HG03060 (cell line): ENCODE measurements at regions not wholly inside any gene's neighbourhood (a gene's known extent, or its start where the extent isn't known, plus 50 kb on each side); places are given as distances from the start of the nearest gene placed in this dataset.

ENCODE experiments used
- ATAC-seq: cut with Tn5 transposase; IDR thresholded peaks from one replicate; pipeline ENCODE4 v1.9.1; 2021; ENCODE audit warnings: low read depth, moderate number of reproducible peaks; ENCODE audit not compliant: unreplicated experiment

GRCh38 chr1:193549081-193549480 is 362.7 kb upstream of the B3GALT2 start:
- no peak for ATAC-seq

- ATAC-seq: no peak
Measured at GRCh38 chr1:193545171-193545570, 358.8 kb upstream of the B3GALT2 start.

- ATAC-seq: no peak
Measured at GRCh38 chr1:193543259-193543658, 356.8 kb upstream of the B3GALT2 start.

GRCh38 chr1:193542690-193543089 is 356.3 kb upstream of the B3GALT2 start:
- no peak for ATAC-seq

- ATAC-seq: no peak
Measured at GRCh38 chr1:193540511-193540910, 354.1 kb upstream of the B3GALT2 start.

GRCh38 chr1:193539731-193540459 is 353.5 kb upstream of the B3GALT2 start:
- ATAC-seq: peak; percentile 33

- ATAC-seq: no peak
Measured at GRCh38 chr1:193538680-193539079, 352.3 kb upstream of the B3GALT2 start.

- ATAC-seq: no peak
Measured at GRCh38 chr1:193538003-193538354, 351.6 kb upstream of the B3GALT2 start.

GRCh38 chr1:193537266-193538002 is 351.0 kb upstream of the B3GALT2 start:
- ATAC-seq: peak; percentile 80

- no peak for ATAC-seq
Measured at GRCh38 chr1:193533853-193534252, 347.4 kb upstream of the B3GALT2 start.

- peak; percentile 64 for ATAC-seq
Measured at GRCh38 chr1:193525917-193526710, 339.7 kb upstream of the B3GALT2 start.

- no peak for ATAC-seq
Measured at GRCh38 chr1:193525411-193525810, 339.0 kb upstream of the B3GALT2 start.

- ATAC-seq: no peak
Measured at GRCh38 chr1:193524616-193525015, 338.2 kb upstream of the B3GALT2 start.

GRCh38 chr1:193524021-193524420 is 337.6 kb upstream of the B3GALT2 start:
- ATAC-seq: no peak

GRCh38 chr1:193520472-193520871 is 334.1 kb upstream of the B3GALT2 start:
- ATAC-seq: no peak

GRCh38 chr1:193519922-193520321 is 333.5 kb upstream of the B3GALT2 start:
- ATAC-seq: no peak

GRCh38 chr1:193516755-193517388 is 330.5 kb upstream of the B3GALT2 start:
- ATAC-seq: no peak

GRCh38 chr1:193514397-193514796 is 328.0 kb upstream of the B3GALT2 start:
- no peak for ATAC-seq

- no peak for ATAC-seq
Measured at GRCh38 chr1:193513032-193513431, 326.6 kb upstream of the B3GALT2 start.

- no peak for ATAC-seq
Measured at GRCh38 chr1:193504920-193505319, 318.5 kb upstream of the B3GALT2 start.
